ENCODE measurements at regions not wholly inside any gene's neighbourhood (a gene's known extent, or its start where the extent isn't known, plus 50 kb on each side); places are given as distances from the start of the nearest gene placed in this dataset.
A peak's percentile ranks its signal among the peaks of the same experiment; 100 is the strongest.
"Not testable (repeated sequence)": the region's sequence is repeated elsewhere in the genome, so short reads cannot be mapped to it uniquely, and the experiment has no call there.

GRCh38 chr2:44101246-44101645 is 67.4 kb upstream of the PPM1B start:
- Histone ChIP-seq H3K27ac (peak overlapping the region in 3 of 5 donors; percentile 41 to 46 (median 43)), H3K27me3 (no peaks in the 10 kb centered on the region), H3K4me3 (no peak overlapping the region), H3K9me3 (replicated peaks in 1 of 3) (no peaks in the 10 kb centered on the region), H3K36me3 (replicated peaks in 1 of 2) (no peaks in the 10 kb centered on the region), H3K4me1 (replicated peaks in 1 of 2) (peaks cover 14 to 19% of the 10 kb centered on the region in 2 donors)
- TF ChIP-seq, protein P1, sequence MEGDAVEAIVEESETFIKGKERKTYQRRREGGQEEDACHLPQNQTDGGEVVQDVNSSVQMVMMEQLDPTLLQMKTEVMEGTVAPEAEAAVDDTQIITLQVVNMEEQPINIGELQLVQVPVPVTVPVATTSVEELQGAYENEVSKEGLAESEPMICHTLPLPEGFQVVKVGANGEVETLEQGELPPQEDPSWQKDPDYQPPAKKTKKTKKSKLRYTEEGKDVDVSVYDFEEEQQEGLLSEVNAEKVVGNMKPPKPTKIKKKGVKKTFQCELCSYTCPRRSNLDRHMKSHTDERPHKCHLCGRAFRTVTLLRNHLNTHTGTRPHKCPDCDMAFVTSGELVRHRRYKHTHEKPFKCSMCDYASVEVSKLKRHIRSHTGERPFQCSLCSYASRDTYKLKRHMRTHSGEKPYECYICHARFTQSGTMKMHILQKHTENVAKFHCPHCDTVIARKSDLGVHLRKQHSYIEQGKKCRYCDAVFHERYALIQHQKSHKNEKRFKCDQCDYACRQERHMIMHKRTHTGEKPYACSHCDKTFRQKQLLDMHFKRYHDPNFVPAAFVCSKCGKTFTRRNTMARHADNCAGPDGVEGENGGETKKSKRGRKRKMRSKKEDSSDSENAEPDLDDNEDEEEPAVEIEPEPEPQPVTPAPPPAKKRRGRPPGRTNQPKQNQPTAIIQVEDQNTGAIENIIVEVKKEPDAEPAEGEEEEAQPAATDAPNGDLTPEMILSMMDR (IDR thresholded peaks at IDR 0.05): no peak
- no peak for TF ChIP-seq POLR2A (IDR thresholded peaks at IDR 0.05)
- intact Hi-C loops (cut with DNase I): no loop called here
- DNase-seq: peak in 3 of 7 donors; percentile 5 to 30 (median 16)
- 11 to 50% (median 22%) methylated on average over 1 of the region's 1 CpG for WGBS, 4 donors

- 85 to 89% (median 88%) methylated on average over 7 to 8 of the region's 8 CpGs for WGBS, 4 donors
- Histone ChIP-seq H3K9me3 (replicated peaks in 1 of 3) (no peaks in the 10 kb centered on the region), H3K27me3 (no peaks in the 10 kb centered on the region), H3K4me1 (replicated peaks in 1 of 2) (peaks cover 14 to 19% of the 10 kb centered on the region in 2 donors), H3K4me3 (no peak overlapping the region), H3K36me3 (replicated peaks in 1 of 2) (no peaks in the 10 kb centered on the region), H3K27ac (no peak overlapping the region)
- DNase-seq: no peak
- TF ChIP-seq POLR2A (IDR thresholded peaks at IDR 0.05): no peak
- TF ChIP-seq, protein P1 (IDR thresholded peaks at IDR 0.05): no peak
- intact Hi-C loops (cut with DNase I): no loop called here
Measured at GRCh38 chr2:44102790-44103562, 65.7 kb upstream of the PPM1B start.

DNA sequence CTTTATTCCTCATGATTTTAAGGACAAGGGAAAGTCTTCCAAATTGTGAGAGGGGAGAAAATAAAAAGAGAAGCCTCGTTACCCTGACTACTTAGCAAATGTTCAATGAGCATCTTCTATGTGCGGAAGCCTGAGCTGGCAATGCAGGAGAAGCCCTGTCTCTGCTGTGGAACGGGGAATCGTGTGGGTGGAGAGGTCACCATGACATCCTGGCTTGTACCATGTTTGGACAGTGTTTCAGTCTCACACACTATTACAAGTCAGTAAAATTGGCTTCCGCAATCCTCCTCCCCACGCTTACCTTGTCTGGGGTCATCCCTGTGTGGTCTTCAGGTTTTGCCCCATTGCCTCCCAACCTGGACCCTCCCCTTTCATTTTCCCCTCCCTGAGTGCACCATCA is 65.0 kb upstream of the PPM1B start:
- TF ChIP-seq, protein P1 (IDR thresholded peaks at IDR 0.05): no peak
- TF ChIP-seq POLR2A (IDR thresholded peaks at IDR 0.05): no peak
- no peak overlapping the region for H3K27ac ChIP-seq

DNA sequence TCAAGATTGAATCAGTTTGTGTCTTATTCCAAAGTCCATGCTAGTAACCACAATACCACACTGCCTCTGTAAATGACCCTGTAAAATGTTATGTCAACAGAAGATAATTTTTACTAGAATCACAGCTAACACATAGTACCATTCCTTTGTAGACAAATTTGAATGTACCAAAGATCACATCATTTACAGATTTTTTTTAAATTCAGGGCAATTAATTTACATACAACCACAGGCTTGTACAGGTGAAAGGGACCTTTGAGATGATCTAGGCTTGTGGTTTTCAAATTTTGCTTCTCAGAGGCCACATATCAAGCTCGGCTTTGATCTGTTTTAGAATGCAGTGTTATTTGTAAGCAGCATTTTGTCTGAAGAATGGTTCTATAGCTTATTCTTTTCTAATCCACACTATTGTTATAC is 63.8 kb upstream of the PPM1B start:
- no peaks in the 10 kb centered on the region for H3K36me3 ChIP-seq (replicated peaks in 1 of 2)
- H3K9me3 ChIP-seq (replicated peaks in 1 of 3): no peaks in the 10 kb centered on the region
- H3K27ac ChIP-seq: no peak overlapping the region
- no peak for DNase-seq
- intact Hi-C loops (cut with DNase I): no loop called here
- no peak overlapping the region for H3K4me3 ChIP-seq
- TF ChIP-seq, protein P1 (IDR thresholded peaks at IDR 0.05): no peak
- no peak for TF ChIP-seq POLR2A (IDR thresholded peaks at IDR 0.05)
- peaks cover 13 to 18% of the 10 kb centered on the region in 2 donors for H3K4me1 ChIP-seq (replicated peaks in 1 of 2)
- no peaks in the 10 kb centered on the region for H3K27me3 ChIP-seq
- WGBS, 4 donors: 89 to 100% (median 96%) methylated on average over 1 of the region's 1 CpG

More for the DNA sequence above, 65.0 kb upstream of the PPM1B start:
- no peak for DNase-seq
- intact Hi-C loops (cut with DNase I): no loop called here
- Histone ChIP-seq H3K27me3 (no peaks in the 10 kb centered on the region), H3K4me1 (replicated peaks in 1 of 2) (peaks cover 14 to 19% of the 10 kb centered on the region in 2 donors), H3K9me3 (replicated peaks in 1 of 3) (no peaks in the 10 kb centered on the region), H3K4me3 (no peak overlapping the region), H3K36me3 (replicated peaks in 1 of 2) (no peaks in the 10 kb centered on the region)
- WGBS, 4 donors: 90 to 93% (median 91%) methylated on average over 6 of the region's 6 CpGs

- WGBS, 4 donors: 54 to 68% (median 57%) methylated on average over 4 to 9 of the region's 9 CpGs
- intact Hi-C loops (cut with DNase I); H3K4me3 ChIP-seq; H3K27me3 ChIP-seq; H3K4me1 ChIP-seq (replicated peaks in 1 of 2); H3K27ac ChIP-seq; H3K36me3 ChIP-seq (replicated peaks in 1 of 2); H3K9me3 ChIP-seq (replicated peaks in 1 of 3): not testable (repeated sequence)
- peak in 4 of 7 donors; percentile 29 to 56 (median 39) for DNase-seq
Measured at GRCh38 chr2:44106509-44106908, 62.2 kb upstream of the PPM1B start.

Measured in adrenal gland (tissue), 9 donors.